GM19455 (cell line): ENCODE measurements at regions not wholly inside any gene's neighbourhood (a gene's known extent, or its start where the extent isn't known, plus 50 kb on each side); places are given as distances from the start of the nearest gene placed in this dataset.
"Not testable (repeated sequence)": the region's sequence is repeated elsewhere in the genome, so short reads cannot be mapped to it uniquely, and the experiment has no call there.

Experiments
- ATAC-seq: cut with Tn5 transposase; IDR thresholded peaks from one replicate; pipeline ENCODE4 v1.9.1; 2021; ENCODE audit not compliant: unreplicated experiment

DNA sequence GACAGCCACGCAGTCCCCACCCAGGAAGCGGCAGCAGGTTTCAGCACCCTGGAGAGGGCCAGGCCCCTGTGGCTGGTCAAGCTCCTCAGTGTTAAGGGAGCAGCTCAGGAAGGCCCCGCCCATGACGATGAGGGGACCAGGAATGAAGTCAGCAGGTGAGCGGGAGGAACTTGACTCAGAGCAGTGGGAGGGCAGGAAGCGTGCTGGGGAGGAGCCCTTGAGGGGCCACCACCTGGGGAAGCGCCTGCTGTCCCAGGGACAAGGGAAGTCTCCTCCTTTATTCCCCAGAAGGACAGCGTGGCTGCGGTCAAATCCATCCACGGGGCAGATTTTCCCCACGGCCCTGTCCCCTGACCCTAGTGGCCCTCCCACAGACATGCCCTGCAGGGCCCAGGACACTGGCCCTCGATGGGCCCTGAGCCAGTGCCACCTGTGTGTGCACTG, 357.6 kb downstream of the ADGRD1 start:
- ATAC-seq: not testable (repeated sequence)

GRCh38 chr12:131311764-131312163, 358.1 kb downstream of the ADGRD1 start:
- ATAC-seq: no peak

- ATAC-seq: not testable (repeated sequence)
These were observed 358.7 kb downstream of the ADGRD1 start for GRCh38 chr12:131312382-131312781.

DNA sequence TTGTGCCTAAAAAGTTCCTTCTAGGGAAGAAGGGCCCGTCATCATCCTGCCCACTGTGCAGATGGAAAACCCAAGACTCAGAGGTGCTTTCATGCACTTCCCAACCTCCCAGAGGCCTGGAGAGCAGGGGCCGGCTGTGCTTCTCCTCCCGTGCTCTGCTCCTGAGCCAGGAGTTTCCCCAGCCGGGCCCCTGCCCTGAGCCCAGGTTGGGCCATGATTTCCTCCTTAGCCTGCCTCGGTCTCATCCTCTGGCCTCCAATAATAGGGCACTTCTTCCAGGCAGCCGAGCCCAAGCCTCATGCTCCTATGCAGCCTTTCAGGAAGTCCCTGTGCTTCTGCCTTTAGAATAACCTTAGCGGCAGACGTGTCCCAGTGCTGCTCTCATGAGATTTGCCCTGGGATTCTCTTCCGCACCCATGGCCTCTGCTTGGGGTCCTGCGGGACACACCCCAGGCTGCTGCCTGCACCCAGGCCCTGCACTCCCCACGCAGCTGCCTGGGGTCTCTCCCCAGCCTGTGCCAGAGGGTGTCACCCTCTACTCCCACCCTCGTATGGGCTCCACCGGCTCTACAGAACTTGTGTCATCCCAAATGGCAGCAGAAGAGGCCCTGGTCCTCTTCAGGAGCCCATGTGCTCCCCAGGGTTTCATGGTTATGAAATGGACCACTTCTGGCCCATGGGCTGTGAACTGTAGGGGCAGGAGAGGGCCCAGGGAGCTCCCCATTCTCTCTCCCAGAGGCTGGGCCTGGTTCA, 359.3 kb downstream of the ADGRD1 start:
- ATAC-seq: no peak

GRCh38 chr12:131313635-131314034, 359.9 kb downstream of the ADGRD1 start:
- ATAC-seq: no peak

DNA sequence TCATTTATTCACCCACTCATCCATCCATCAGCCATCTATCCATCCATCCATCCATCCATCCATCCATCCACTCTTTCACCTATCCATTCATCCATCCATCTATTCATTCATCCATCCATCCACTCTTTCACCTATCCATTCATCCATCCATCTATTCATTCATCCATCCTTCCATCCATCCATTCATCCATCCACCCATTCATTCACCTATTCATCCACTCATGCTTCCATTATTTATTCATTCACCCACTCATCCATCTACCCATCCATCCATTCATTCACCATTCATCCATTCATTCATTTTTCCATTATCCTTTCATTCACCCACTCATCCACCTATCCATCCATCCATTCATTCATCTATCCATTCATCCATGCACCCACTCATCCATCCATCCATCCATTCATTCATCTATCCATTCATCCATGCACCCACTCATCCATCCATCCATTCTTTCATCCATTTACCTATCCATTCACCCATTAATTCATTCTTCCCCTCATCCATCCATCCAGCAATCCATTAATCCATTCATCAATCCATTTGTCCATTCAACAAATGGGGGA, 360.9 kb downstream of the ADGRD1 start:
- ATAC-seq: no peak

DNA sequence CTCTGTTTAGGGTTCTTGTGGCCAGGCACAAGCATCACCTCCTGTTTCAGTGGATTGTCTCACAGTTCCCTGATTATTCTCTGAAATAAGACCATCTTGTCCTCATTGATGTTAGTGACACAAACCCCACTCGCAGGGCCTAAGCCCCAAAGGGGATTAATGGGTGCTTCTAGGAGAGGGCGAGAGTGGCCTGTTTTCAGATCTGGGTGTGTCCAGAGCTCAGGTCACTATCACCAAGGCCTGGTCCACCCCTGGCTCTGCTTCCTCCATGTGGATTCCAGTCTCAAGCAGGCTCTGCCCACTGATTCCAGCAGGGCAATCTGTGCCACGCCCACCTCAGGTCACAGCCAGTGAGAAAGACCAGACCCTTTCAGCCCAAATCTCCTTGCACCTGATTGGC, 361.9 kb downstream of the ADGRD1 start:
- ATAC-seq: no peak

GRCh38 chr12:131316388-131316787, 362.7 kb downstream of the ADGRD1 start:
- ATAC-seq: no peak

DNA sequence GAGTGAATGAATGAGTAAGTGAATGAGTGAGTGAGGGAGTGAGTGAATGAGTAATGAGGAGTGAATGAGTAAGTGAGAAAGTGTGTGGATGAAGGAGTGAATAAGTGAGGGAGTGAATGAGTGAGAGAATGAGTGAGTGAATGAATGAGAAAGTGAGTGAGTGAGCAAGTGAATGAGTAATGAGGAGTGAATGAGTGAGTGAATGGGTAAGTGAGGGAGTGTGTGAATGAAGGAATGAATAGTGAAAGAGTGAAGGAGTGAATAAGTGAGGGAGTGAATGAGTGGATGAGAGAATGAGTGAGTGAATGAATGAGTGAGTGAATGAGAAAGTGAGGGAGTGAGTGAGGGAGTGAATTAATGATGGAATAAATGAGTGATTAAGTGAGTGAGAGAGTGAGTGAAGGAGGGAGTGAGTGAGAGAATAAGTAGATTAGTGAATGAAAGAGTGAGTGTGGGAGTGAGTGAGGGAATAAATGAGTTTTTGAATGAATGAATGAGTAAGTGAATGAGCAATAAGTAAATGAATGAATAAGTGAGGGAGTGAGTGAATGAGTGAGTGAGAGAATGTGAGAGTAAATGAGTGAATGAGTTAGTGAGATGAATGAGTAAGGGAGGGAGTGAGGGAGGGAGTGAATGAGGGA, 364.5 kb downstream of the ADGRD1 start:
- ATAC-seq: no peak

GRCh38 chr12:131321988-131322387, 368.3 kb downstream of the ADGRD1 start:
- ATAC-seq: no peak

DNA sequence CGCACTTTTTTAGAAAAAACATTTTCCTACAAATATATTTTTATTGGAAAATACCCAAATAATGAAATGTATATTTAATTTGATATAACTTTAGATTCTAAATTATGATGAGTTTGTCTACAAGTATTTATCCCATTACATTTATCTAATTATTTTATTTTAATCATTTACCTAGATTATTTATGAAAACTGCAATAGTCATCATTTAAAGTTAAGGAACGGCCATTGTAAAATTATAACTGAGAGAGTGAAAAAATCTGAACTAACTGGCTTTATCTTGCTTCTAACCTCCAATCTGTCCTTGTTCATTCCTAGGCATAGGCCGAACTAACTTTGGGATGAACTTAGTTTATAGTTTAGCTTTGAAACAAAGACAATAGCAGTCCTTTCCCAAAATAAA, 368.8 kb downstream of the ADGRD1 start:
- ATAC-seq: not testable (repeated sequence)

DNA sequence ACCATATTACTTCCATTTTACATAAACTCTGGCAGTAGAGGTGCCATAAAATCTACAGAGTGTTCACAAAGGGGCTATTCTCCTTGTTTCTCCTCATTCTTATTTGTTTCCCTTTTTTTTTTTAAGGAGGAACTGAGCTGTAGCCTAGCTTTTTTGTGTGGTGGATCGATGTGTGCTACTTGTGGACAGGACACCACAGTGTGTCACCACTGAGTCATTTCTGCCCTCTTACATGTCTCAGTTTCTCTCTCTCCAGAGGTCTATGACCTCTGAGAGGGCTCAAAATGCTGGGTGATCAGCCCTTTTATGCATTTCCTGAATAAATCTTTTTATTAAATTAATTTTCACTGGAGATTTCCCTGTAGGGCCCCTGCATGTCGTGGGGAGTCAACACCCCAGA, 370.2 kb downstream of the ADGRD1 start:
- no peak for ATAC-seq

GRCh38 chr12:131327521-131328488, 374.1 kb downstream of the ADGRD1 start:
- ATAC-seq: no peak

DNA sequence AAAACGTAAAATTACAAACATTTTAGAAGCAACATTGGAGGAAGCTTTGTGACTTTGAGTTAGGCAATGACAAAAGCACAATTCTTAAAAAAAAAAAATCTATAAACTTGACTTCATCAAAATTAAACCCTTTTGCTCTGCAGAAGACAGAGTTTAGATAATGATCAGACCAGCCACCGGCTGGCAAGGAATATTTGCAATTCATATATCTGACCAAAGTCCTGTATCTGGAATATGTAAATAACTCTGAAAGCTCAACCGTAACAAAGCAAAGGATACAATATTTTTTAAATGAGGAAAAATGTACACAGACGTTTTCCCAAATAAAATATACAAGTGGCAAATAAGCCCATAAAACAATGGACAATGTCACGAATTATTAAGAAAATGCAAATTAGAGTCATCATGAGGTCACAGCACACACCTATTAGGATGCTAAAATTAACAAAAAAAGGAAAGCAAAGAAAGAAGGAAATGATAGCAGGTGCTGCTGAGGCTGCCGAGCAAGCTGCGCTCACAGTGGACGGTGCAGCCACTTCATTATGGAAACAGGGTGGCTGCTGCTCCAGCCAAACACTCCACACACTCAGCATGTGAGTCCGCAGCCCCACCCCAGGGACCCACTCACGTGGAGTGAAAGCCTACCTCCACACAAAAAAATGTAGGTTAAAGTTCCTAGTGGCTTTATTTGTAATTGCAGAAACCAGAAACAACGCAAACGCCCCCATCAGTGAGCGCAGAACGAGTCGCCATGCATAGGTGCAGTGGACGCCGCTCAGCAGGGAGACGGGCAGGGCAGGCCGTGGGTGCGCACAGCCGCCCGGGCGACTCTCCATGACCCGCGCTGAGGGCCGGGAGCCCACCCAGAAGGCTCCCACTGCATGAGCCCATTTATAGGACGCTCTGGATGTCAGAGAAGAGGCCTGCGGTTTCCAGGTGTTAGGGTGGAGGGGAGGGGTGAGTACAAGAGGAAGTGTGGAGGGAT, 375.4 kb downstream of the ADGRD1 start:
- not testable (repeated sequence) for ATAC-seq

GRCh38 chr12:131330106-131330815, 376.6 kb downstream of the ADGRD1 start:
- ATAC-seq: no peak

DNA sequence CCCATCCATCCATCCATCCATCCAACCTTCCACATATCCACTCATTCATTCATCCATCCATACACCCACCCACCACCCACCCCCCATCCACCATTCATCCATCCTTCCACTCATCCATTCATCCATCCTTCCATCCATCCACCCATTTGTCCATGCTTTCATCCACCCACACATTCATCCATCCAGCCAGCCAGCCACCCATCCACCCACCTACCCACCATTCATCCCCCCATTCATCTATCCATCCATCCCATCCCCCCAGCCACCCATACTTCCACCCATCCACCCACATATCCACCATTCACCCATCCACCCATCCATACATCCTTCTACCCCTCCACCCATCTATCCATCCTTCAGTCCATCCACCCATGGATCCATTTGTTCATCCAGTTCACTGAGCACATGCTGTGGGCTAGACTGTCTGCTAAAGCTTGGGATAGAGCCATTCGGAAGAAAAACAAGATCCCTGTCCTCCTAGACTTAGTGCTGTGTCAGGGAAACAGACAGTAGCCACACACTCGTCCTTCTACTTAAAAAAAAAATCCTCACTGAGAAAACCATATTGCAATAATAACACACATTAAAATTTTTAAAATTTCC, 377.5 kb downstream of the ADGRD1 start:
- no peak for ATAC-seq

DNA sequence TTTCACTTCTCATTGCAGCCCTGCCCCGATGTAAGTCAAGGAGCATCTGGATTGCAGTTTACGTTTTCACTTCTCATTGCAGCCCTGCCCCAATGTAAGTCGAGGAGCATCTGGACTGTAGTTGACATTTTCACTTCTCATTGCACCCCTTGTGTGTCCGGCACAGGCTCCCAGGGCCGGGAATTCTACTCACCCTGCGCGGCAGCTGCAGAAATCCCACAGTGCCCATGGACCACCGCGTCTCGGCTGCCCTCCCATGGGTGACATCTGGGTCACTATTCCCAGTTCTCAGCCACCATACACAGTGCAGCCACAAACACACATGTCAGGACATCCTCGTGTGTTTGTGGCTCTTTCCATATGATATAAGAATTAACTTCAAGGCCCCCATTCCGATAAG, 378.5 kb downstream of the ADGRD1 start:
- ATAC-seq: no peak

DNA sequence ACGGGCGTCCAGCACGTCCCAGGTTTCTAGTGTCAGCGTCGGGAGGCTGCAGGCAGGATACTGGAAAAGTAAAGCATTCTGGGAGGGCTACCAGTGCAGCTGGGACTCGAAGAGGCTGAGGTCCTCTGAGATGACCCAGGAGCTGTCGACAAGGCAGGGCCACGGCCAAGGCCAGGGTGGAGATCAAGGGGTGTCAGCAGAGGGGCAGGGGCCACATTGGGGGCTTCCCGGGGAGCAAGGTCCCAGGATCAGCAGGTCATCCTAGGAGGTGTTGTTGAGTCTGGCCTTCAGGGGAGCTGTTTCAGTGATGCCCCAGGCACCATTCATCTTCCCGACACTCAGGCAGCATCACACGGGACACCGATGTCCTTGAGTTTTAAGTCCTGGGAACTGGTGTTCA, 377.8 kb upstream of the SFSWAP start:
- no peak for ATAC-seq
